ENCODE measurements at regions not wholly inside any gene's neighbourhood (a gene's known extent, or its start where the extent isn't known, plus 50 kb on each side); places are given as distances from the start of the nearest gene placed in this dataset.

DNA sequence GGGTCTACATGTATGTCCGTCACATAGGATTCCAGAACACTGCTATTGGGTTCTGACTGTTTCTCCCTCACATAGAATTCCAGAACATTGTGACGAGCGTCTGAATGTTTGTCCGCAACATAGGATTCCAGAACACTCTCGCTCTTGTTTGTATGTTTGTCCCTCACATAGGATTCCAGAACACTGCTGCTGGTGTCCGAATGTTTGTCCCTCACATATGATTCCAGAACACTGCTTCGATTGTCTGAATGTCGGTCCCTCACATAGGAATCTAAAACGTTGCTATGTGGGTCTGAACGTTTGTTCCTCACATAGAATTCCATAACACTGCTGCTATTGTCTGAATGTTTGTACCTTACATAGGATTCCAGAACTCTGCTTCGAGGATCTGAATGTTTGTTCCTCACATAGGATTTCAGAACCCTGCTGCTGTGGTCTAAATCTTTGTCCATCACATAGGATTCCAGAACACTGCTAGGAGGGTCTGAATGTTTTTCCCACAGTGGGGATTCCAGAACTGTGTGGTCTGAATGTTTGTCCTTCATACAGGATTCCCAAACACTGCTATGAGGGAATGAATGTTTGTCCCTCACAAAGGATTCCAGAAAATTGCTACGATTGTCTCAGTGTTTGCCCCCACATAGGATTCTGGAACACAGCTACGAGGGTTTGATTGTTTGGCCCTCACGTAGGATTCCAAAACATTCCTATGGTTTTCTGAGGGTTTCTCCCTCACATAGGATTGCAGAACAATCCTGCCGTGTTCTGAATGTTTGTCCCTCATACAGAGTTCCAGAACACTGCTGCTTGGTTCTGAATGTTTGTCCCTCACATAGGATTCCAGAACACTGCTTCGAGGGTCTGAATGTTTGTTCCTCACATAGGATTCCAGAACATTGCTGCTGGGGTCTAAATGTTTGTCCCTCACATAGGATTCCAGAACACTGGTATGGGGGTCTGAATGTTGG lies 220.5 kb downstream of the FOXD4L6 start:
- no peak for TF ChIP-seq EP300 (IDR thresholded peaks at IDR 0.05; ENCODE audit: borderline replicate concordance in 1 of 2, low read depth in 1 of 2, low read length in 1 of 2)
- TF ChIP-seq GABPA (IDR thresholded peaks at IDR 0.05; ENCODE audit: low read depth) = no peak
- no peak for TF ChIP-seq NRF1 (IDR thresholded peaks at IDR 0.05; ENCODE audit: low read depth, low read length)
- TF ChIP-seq CTCF (IDR thresholded peaks at IDR 0.05) = no peak
